Suprapubic skin (tissue), 4 donors: ENCODE measurements at regions not wholly inside any gene's neighbourhood (a gene's known extent, or its start where the extent isn't known, plus 50 kb on each side); places are given as distances from the start of the nearest gene placed in this dataset.

Experiments used
- EP300 ChIP-seq: sonication (generic); formaldehyde crosslinking; IDR thresholded peaks from one replicate; pipeline ENCODE4 v1.6.1; 2017; ENCODE audit warnings: antibody characterized with exemption
- POLR2A ChIP-seq, 2 donors: fragments of 450-650 bp; IDR thresholded peaks; one replicate each; pipeline ENCODE4 v1.6.1; 2017; ENCODE audit warnings: antibody characterized with exemption in 2 of 2, mild to moderate bottlenecking in 2 of 2, moderate library complexity in 2 of 2
- POLR2AphosphoS5 ChIP-seq, 3 donors: sonication (generic); formaldehyde crosslinking; IDR thresholded peaks; one replicate each; pipeline ENCODE4 v1.6.1; 2017; ENCODE audit warnings: antibody characterized with exemption in 3 of 3
- TF ChIP-seq, protein P1 (sequence below), 2 donors: fragments of 200-600 bp in 1 of 2; fragments of 450-650 bp in 1 of 2; sonication (generic) in 1 of 2; IDR thresholded peaks; one replicate each; pipeline ENCODE4 v1.5.1; 2016 to 2019; ENCODE audit warnings: antibody characterized with exemption in 2 of 2, mild to moderate bottlenecking in 1 of 2, moderate library complexity in 1 of 2

DNA sequence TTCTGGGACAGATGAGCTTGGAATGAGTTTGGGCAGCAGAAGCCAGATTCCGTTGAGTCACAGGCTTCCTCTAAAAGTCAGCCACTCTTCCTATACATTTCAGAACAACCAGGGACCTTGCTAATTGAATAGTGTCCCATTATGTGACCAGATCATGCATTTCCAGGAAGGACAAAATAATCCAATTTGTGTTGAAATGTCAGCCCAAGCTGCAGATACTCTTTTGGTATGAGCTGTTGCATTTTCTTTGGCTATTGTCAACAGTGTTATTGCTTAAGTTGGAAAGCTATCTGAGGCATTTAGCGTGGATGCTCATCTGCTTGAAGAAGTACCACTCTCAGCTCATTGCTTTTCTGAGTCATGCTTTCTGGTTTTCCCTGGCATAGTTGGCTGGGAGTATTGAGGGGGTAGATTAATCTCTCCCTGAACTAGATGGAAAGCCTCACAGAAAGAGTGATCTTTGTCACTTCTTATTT lies 223.7 kb upstream of the HABP2 start:
- TF ChIP-seq, protein P1, sequence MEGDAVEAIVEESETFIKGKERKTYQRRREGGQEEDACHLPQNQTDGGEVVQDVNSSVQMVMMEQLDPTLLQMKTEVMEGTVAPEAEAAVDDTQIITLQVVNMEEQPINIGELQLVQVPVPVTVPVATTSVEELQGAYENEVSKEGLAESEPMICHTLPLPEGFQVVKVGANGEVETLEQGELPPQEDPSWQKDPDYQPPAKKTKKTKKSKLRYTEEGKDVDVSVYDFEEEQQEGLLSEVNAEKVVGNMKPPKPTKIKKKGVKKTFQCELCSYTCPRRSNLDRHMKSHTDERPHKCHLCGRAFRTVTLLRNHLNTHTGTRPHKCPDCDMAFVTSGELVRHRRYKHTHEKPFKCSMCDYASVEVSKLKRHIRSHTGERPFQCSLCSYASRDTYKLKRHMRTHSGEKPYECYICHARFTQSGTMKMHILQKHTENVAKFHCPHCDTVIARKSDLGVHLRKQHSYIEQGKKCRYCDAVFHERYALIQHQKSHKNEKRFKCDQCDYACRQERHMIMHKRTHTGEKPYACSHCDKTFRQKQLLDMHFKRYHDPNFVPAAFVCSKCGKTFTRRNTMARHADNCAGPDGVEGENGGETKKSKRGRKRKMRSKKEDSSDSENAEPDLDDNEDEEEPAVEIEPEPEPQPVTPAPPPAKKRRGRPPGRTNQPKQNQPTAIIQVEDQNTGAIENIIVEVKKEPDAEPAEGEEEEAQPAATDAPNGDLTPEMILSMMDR (IDR thresholded peaks at IDR 0.05) = no peak
- TF ChIP-seq POLR2A (IDR thresholded peaks at IDR 0.05) = no peak
- peak in 1 of 3 donors; percentile 50 for TF ChIP-seq POLR2AphosphoS5 (IDR thresholded peaks at IDR 0.05)
- TF ChIP-seq EP300 = no peak
